SK-N-SH (cell line): ENCODE measurements at regions not wholly inside any gene's neighbourhood (a gene's known extent, or its start where the extent isn't known, plus 50 kb on each side); places are given as distances from the start of the nearest gene placed in this dataset.

Experiments
- CTCF ChIA-PET: fragments of 300-600, 350-600 bp; formaldehyde crosslinking; extraction: SDS; loops from one replicate; lab custom pipeline; 2021; lab: Yijun Ruan, JAX
- POLR2A ChIA-PET: fragments of 350-600 bp; sonication (Branson Sonifier 250); formaldehyde crosslinking; extraction: SDS; loops from one replicate; lab custom pipeline; 2020; ENCODE audit warnings: antibody characterized with exemption, inconsistent platforms; lab: Yijun Ruan, JAX
- DNase-seq: peaks from one replicate; pipeline ENCODE4 v3.0.0; 2012
- H2AFZ ChIP-seq: fragments of 200-600 bp; sonication (generic); 2 replicates; pipeline ENCODE4 v1.8.1; 2016; ENCODE audit warnings: antibody characterized with exemption, mild to moderate bottlenecking, low read depth
- H3F3A ChIP-seq: fragments of 200-600 bp; sonication (generic); replicated peaks from 2 replicates; pipeline ENCODE3; 2016; ENCODE audit warnings: antibody characterized with exemption, mild to moderate bottlenecking; ENCODE audit not compliant: insufficient read depth
- H3K27ac ChIP-seq, 2 experiments: fragments of 200-500 bp in 1 of 2; fragments of 200-600 bp in 1 of 2; sonication (Bioruptor generic) in 1 of 2; sonication (generic), shearing (Covaris generic) in 1 of 2; 2 replicates each; pipeline versions ENCODE4 v1.5.1 to v1.6.1; 2014 to 2016; ENCODE audit warnings: low read depth in 2 of 2, inconsistent platforms in 1 of 2, low read length in 1 of 2, mild to moderate bottlenecking in 1 of 2, mixed read lengths in 1 of 2
- H3K27me3 ChIP-seq: fragments of 200-600 bp; sonication (generic), shearing (Covaris generic); 2 replicates; pipeline ENCODE4 v1.6.1; 2016; ENCODE audit warnings: mixed run types; ENCODE audit not compliant: insufficient read depth
- H3K36me3 ChIP-seq, 2 experiments: fragments of 200-500 bp in 1 of 2; fragments of 200-600 bp in 1 of 2; sonication (Bioruptor generic) in 1 of 2; sonication (generic) in 1 of 2; replicated peaks in 1 of 2; 2 replicates each; pipeline versions ENCODE3 to v1.5.1; 2014 to 2016; ENCODE audit warnings: low read length in 1 of 2, mild to moderate bottlenecking in 1 of 2; ENCODE audit not compliant: insufficient read depth in 2 of 2, control insufficient read depth in 1 of 2
- H3K4me1 ChIP-seq, 2 experiments: fragments of 200-500 bp in 1 of 2; fragments of 200-600 bp in 1 of 2; sonication (Bioruptor generic) in 1 of 2; sonication (generic), shearing (Covaris generic) in 1 of 2; 2 replicates each; pipeline versions ENCODE4 v1.5.1 to v1.6.1; 2014 to 2016; ENCODE audit warnings: low read depth in 1 of 2, low read length in 1 of 2, mixed run types in 1 of 2; ENCODE audit not compliant: insufficient read depth in 2 of 2, control insufficient read depth in 1 of 2
- H3K4me2 ChIP-seq: fragments of 200-600 bp; sonication (generic), shearing (Covaris generic); 2 replicates; pipeline ENCODE4 v1.6.1; 2017; ENCODE audit warnings: mixed run types
- H3K4me3 ChIP-seq, 2 experiments: fragments of 200-500 bp in 1 of 2; fragments of 200-600 bp in 1 of 2; sonication (Bioruptor generic) in 1 of 2; sonication (generic), shearing (Covaris generic) in 1 of 2; 2 replicates each; pipeline versions ENCODE4 v1.5.1 to v1.8.1; 2014 to 2016; ENCODE audit warnings: low read depth in 2 of 2, inconsistent platforms in 1 of 2, low read length in 1 of 2, mild to moderate bottlenecking in 1 of 2, mixed read lengths in 1 of 2, moderate library complexity in 1 of 2
- H3K79me2 ChIP-seq: fragments of 200-600 bp; sonication (generic); 2 replicates; pipeline ENCODE4 v1.8.1; 2017; ENCODE audit warnings: mild to moderate bottlenecking; ENCODE audit not compliant: insufficient read depth
- H3K9ac ChIP-seq: fragments of 200-600 bp; sonication (generic); 2 replicates; pipeline ENCODE4 v1.6.1; 2017; ENCODE audit warnings: mixed run types
- H3K9me2 ChIP-seq: fragments of 200-600 bp; sonication (generic); 2 replicates; pipeline ENCODE4 v1.6.1; 2017; ENCODE audit warnings: mixed run types
- H3K9me3 ChIP-seq: fragments of 200-600 bp; sonication (generic); 2 replicates; pipeline ENCODE4 v1.6.1; 2017; ENCODE audit warnings: mixed run types, mild to moderate bottlenecking, moderate library complexity
- H4K20me1 ChIP-seq: fragments of 200-600 bp; sonication (generic); 2 replicates; pipeline ENCODE4 v1.6.1; 2017; ENCODE audit warnings: mild to moderate bottlenecking, mixed run types; ENCODE audit not compliant: insufficient read depth
- CHD2 ChIP-seq: fragments of 150-350 bp; IDR thresholded peaks from 2 replicates; pipeline ENCODE4 v1.6.1; 2018; ENCODE audit warnings: low read length; ENCODE audit not compliant: partially characterized antibody
- EP300 ChIP-seq, 2 experiments: IDR thresholded peaks; 2 replicates each; pipeline versions ENCODE4 v1.4.0 to v1.6.1; 2012; ENCODE audit warnings: borderline replicate concordance in 1 of 2, low read depth in 1 of 2, low read length in 1 of 2
- EZH2phosphoT487 ChIP-seq: fragments of 200-600 bp; sonication (generic); IDR thresholded peaks from 2 replicates; pipeline ENCODE4 v1.6.1; 2017; ENCODE audit warnings: low read depth, mixed run types, mild to moderate bottlenecking, antibody characterized with exemption, moderate library complexity, borderline replicate concordance
- FOSL2 ChIP-seq: IDR thresholded peaks from 2 replicates; pipeline ENCODE4 v1.4.0; 2012; ENCODE audit warnings: low read depth, mild to moderate bottlenecking, moderate library complexity, borderline replicate concordance
- JUND ChIP-seq: IDR thresholded peaks from 2 replicates; pipeline ENCODE4 v1.4.0; 2012
- MEF2A ChIP-seq: IDR thresholded peaks from 2 replicates; pipeline ENCODE4 v1.4.0; 2012; ENCODE audit warnings: low read depth, borderline replicate concordance
- NFIC ChIP-seq: IDR thresholded peaks from 2 replicates; pipeline ENCODE4 v1.4.0; 2012; ENCODE audit warnings: borderline replicate concordance
- RCOR1 ChIP-seq: fragments of 150-350 bp; IDR thresholded peaks from 2 replicates; pipeline ENCODE4 v1.6.1; 2017; ENCODE audit warnings: antibody characterized with exemption, low read length
- RFX5 ChIP-seq: IDR thresholded peaks from 2 replicates; pipeline ENCODE4 v1.6.1; 2012; ENCODE audit warnings: mild to moderate bottlenecking, improper control_type of control experiment, low read length
- WGBS: methylation state at CpG from one replicate; pipeline ENCODE4 v1.1.6; 2017; ENCODE audit warnings: low lambda C conversion rate; 5-methylcytosine and 5-hydroxymethylcytosine counted together
- TF ChIP-seq, protein P1 (sequence below): fragments of 150-350 bp; IDR thresholded peaks from 2 replicates; pipeline ENCODE4 v1.6.1; 2017; ENCODE audit warnings: antibody characterized with exemption, low read length, low read depth, borderline replicate concordance
- TF ChIP-seq, protein P2 (sequence below): fragments of 200-600 bp; sonication (generic); IDR thresholded peaks from 2 replicates; pipeline ENCODE4 v1.6.1; 2017; ENCODE audit warnings: antibody characterized with exemption, mild to moderate bottlenecking, moderate library complexity
- TF ChIP-seq, protein P3 (sequence below): IDR thresholded peaks from 2 replicates; pipeline ENCODE4 v1.4.0; 2012; ENCODE audit warnings: low read depth, borderline replicate concordance

DNA sequence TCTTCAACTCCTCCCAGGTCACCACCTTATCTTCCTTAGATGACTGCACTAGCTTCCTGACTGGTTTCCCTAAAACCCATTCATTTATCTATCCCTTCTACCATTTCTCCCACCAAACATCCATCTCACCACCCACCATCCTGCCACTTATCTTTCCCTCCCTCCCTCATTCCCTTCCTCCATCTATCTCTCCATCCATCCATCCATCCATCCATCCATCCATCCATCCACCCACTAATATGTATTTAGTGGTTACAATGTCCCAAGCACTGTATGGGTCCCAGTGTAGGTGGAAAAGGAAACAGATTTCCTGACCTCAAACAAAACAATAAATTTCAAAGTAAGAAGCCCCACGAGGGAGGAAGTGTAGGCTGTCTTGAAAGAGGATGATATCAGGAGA lies 59.3 kb upstream of the APCDD1L start (continued):
- no peak for TF ChIP-seq RCOR1
- TF ChIP-seq, protein P1, sequence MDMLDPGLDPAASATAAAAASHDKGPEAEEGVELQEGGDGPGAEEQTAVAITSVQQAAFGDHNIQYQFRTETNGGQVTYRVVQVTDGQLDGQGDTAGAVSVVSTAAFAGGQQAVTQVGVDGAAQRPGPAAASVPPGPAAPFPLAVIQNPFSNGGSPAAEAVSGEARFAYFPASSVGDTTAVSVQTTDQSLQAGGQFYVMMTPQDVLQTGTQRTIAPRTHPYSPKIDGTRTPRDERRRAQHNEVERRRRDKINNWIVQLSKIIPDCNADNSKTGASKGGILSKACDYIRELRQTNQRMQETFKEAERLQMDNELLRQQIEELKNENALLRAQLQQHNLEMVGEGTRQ, result no peak
- no peak for TF ChIP-seq EZH2phosphoT487
- TF ChIP-seq FOSL2, result no peak
- TF ChIP-seq NFIC, result no peak
- TF ChIP-seq MEF2A, result no peak
- no peak for TF ChIP-seq CHD2
- TF ChIP-seq EP300 (IDR thresholded peaks at IDR 0.05; ENCODE audit: borderline replicate concordance in 1 of 2, low read depth in 1 of 2, low read length in 1 of 2), result no peak

DNA sequence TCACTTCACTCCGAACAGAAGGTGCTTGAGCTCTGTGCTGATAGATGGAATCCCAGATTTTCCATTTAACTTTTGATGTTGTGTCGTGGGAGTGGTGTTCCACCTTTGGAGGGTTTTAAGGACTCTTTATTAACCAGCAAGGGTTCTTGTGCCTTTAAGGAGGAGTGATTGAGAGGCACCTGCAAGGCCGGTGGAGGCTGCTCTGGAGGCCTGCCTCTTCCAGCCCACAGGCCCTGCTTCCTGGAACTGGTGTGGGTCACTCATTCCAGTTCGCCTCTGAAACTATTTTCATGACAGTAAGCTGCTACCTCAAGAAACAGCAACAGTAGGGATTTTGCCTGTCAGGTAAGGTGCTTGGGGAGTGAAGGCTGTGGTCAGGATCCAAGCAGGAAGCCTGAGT lies 58.8 kb upstream of the APCDD1L start:
- 95% methylated on average over 4 of the region's 4 CpGs for WGBS
- Histone ChIP-seq H2AFZ (no peak overlapping the region), H3K36me3 (no peaks in the 10 kb centered on the region), H3K9me2 (no peaks in the 10 kb centered on the region), H3K9me3 (no peaks in the 10 kb centered on the region), H3K27ac (no peak overlapping the region), H3K4me1 (peaks cover 0 to 27% of the 10 kb centered on the region in 2 experiments; a peak in 2 of 4 replicates), H3K4me2 (no peak overlapping the region), H3K4me3 (no peak overlapping the region), H3F3A (no peaks in the 10 kb centered on the region), H3K9ac (no peak overlapping the region), H3K79me2 (no peaks in the 10 kb centered on the region), H4K20me1 (no peaks in the 10 kb centered on the region), H3K27me3 (no peaks in the 10 kb centered on the region)
- CTCF ChIA-PET, result no interaction called here
- POLR2A ChIA-PET, result no interaction called here
- no peak for DNase-seq
- TF ChIP-seq, protein P2, sequence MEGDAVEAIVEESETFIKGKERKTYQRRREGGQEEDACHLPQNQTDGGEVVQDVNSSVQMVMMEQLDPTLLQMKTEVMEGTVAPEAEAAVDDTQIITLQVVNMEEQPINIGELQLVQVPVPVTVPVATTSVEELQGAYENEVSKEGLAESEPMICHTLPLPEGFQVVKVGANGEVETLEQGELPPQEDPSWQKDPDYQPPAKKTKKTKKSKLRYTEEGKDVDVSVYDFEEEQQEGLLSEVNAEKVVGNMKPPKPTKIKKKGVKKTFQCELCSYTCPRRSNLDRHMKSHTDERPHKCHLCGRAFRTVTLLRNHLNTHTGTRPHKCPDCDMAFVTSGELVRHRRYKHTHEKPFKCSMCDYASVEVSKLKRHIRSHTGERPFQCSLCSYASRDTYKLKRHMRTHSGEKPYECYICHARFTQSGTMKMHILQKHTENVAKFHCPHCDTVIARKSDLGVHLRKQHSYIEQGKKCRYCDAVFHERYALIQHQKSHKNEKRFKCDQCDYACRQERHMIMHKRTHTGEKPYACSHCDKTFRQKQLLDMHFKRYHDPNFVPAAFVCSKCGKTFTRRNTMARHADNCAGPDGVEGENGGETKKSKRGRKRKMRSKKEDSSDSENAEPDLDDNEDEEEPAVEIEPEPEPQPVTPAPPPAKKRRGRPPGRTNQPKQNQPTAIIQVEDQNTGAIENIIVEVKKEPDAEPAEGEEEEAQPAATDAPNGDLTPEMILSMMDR, result no peak
- TF ChIP-seq, protein P3, sequence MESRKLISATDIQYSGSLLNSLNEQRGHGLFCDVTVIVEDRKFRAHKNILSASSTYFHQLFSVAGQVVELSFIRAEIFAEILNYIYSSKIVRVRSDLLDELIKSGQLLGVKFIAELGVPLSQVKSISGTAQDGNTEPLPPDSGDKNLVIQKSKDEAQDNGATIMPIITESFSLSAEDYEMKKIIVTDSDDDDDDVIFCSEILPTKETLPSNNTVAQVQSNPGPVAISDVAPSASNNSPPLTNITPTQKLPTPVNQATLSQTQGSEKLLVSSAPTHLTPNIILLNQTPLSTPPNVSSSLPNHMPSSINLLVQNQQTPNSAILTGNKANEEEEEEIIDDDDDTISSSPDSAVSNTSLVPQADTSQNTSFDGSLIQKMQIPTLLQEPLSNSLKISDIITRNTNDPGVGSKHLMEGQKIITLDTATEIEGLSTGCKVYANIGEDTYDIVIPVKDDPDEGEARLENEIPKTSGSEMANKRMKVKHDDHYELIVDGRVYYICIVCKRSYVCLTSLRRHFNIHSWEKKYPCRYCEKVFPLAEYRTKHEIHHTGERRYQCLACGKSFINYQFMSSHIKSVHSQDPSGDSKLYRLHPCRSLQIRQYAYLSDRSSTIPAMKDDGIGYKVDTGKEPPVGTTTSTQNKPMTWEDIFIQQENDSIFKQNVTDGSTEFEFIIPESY, result no peak
- no peak for TF ChIP-seq EZH2phosphoT487
- no peak for TF ChIP-seq RFX5
- TF ChIP-seq JUND, result no peak
